H1 (cell line): ENCODE measurements at regions not wholly inside any gene's neighbourhood (a gene's known extent, or its start where the extent isn't known, plus 50 kb on each side); places are given as distances from the start of the nearest gene placed in this dataset.
A peak's percentile ranks its signal among the peaks of the same experiment; 100 is the strongest.

Experiments used
- CHD2 ChIP-seq: IDR thresholded peaks from 2 replicates; pipeline ENCODE4 v1.6.1; 2012; ENCODE audit warnings: low read length, improper control_type of control experiment
- EGR1 ChIP-seq: IDR thresholded peaks from 2 replicates; pipeline ENCODE4 v1.6.1; 2011; ENCODE audit warnings: low read depth, low read length, borderline replicate concordance
- EP300 ChIP-seq, 2 experiments: IDR thresholded peaks; 1 replicate in 1 of 2; 2 replicates in 1 of 2; pipeline ENCODE4 v1.6.1; 2011 to 2012; ENCODE audit warnings: low read depth in 2 of 2, low read length in 2 of 2, mild to moderate bottlenecking in 2 of 2, borderline replicate concordance in 1 of 2, inconsistent platforms in 1 of 2, moderate library complexity in 1 of 2
- EZH2 ChIP-seq: fragments of 200-600 bp; sonication (generic); IDR thresholded peaks from 2 replicates; pipeline ENCODE4 v1.7.1; 2012; ENCODE audit warnings: low read depth, mild to moderate bottlenecking, moderate library complexity, low read length, inconsistent platforms; ENCODE audit not compliant: severe bottlenecking
- JUN ChIP-seq: IDR thresholded peaks from 2 replicates; pipeline ENCODE4 v1.6.1; 2011; ENCODE audit warnings: low read depth, mild to moderate bottlenecking, improper control_type of control experiment, low read length
- MAFK ChIP-seq: IDR thresholded peaks from 2 replicates; pipeline ENCODE4 v1.6.1; 2012; ENCODE audit warnings: low read depth, mild to moderate bottlenecking, improper control_type of control experiment, low read length
- POLR2A ChIP-seq, 2 experiments: IDR thresholded peaks; 1 replicate in 1 of 2; 2 replicates in 1 of 2; pipeline ENCODE4 v1.6.1; 2011; ENCODE audit warnings: low read depth in 2 of 2, low read length in 2 of 2, mild to moderate bottlenecking in 2 of 2; ENCODE audit errors: control extremely low read depth in 1 of 2
- POLR2AphosphoS5 ChIP-seq: IDR thresholded peaks from 2 replicates; pipeline ENCODE4 v1.6.1; 2011; ENCODE audit warnings: low read depth, low read length
- RAD21 ChIP-seq, 2 experiments: IDR thresholded peaks in 1 of 2; conservative IDR thresholded peaks in 1 of 2; 2 replicates each; pipeline ENCODE4 v1.6.1; 2011; ENCODE audit warnings: low read depth in 2 of 2, low read length in 2 of 2, improper control_type of control experiment in 1 of 2, inconsistent platforms in 1 of 2, mild to moderate bottlenecking in 1 of 2, moderate library complexity in 1 of 2
- SUZ12 ChIP-seq: fragments of 200-600 bp; sonication (generic); IDR thresholded peaks from 2 replicates; pipeline ENCODE4 v1.6.1; 2012; ENCODE audit warnings: mild to moderate bottlenecking, inconsistent platforms, low read length, moderate library complexity, mixed read lengths
- TAF1 ChIP-seq: IDR thresholded peaks from 2 replicates; pipeline ENCODE4 v1.6.1; 2011; ENCODE audit warnings: mild to moderate bottlenecking, low read depth, low read length
- TF ChIP-seq, protein P1 (sequence below), 3 experiments: IDR thresholded peaks; 1 replicate in 2 of 3; 2 replicates in 1 of 3; pipeline versions ENCODE4 v1.5.1 to v1.6.1; 2011; ENCODE audit warnings: low read length in 3 of 3, mild to moderate bottlenecking in 3 of 3, inconsistent platforms in 2 of 3, low read depth in 1 of 3, moderate library complexity in 1 of 3; ENCODE audit not compliant: insufficient read depth in 1 of 3; ENCODE audit errors: control extremely low read depth in 1 of 3

DNA sequence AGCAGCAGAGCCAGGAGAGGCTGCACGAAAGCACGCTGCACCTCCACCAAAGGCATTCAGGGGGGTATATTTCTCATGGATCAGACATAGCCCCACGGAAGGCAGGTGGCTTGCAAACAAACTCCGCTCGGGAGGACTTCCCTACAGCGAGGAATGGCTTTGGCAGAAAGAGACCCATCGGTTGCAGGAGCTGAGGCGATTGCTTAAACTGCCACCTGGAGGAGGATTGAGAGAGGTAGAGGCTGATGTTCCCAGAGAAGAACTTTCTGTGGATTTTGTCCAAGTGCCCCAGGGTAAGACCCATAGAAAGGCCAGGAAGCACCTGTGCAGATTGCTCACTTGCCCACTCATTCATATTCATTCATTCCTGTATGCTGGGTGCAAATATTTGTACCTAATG lies 89.1 kb downstream of the NEUROD6 start:
- TF ChIP-seq TAF1 = no peak
- no peak for TF ChIP-seq EGR1
- no peak for TF ChIP-seq POLR2AphosphoS5
- TF ChIP-seq RAD21 (IDR thresholded peaks at IDR 0.05 in 1 of 2, conservative IDR thresholded peaks at IDR 0.05 in 1 of 2; ENCODE audit: low read depth in 2 of 2, low read length in 2 of 2) = peak in 1 of 2 experiments; percentile 48; a peak in 3 of 4 replicates
- TF ChIP-seq EZH2 = no peak
- TF ChIP-seq, protein P1, sequence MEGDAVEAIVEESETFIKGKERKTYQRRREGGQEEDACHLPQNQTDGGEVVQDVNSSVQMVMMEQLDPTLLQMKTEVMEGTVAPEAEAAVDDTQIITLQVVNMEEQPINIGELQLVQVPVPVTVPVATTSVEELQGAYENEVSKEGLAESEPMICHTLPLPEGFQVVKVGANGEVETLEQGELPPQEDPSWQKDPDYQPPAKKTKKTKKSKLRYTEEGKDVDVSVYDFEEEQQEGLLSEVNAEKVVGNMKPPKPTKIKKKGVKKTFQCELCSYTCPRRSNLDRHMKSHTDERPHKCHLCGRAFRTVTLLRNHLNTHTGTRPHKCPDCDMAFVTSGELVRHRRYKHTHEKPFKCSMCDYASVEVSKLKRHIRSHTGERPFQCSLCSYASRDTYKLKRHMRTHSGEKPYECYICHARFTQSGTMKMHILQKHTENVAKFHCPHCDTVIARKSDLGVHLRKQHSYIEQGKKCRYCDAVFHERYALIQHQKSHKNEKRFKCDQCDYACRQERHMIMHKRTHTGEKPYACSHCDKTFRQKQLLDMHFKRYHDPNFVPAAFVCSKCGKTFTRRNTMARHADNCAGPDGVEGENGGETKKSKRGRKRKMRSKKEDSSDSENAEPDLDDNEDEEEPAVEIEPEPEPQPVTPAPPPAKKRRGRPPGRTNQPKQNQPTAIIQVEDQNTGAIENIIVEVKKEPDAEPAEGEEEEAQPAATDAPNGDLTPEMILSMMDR (IDR thresholded peaks at IDR 0.05; ENCODE audit: control extremely low read depth in 1 of 3, insufficient read depth in 1 of 3, low read depth in 1 of 3, low read length in 3 of 3) = peak in 2 of 3 experiments; percentile 2 to 43; a peak in 3 of 4 replicates
- TF ChIP-seq EP300 (IDR thresholded peaks at IDR 0.05; ENCODE audit: borderline replicate concordance in 1 of 2, low read depth in 2 of 2, low read length in 2 of 2) = no peak
- TF ChIP-seq JUN = no peak
- TF ChIP-seq CHD2 = no peak
- no peak for TF ChIP-seq POLR2A (IDR thresholded peaks at IDR 0.05; ENCODE audit: control extremely low read depth in 1 of 2, low read depth in 2 of 2, low read length in 2 of 2)
- TF ChIP-seq SUZ12 = no peak
- TF ChIP-seq MAFK = no peak
